DND-41 (cell line): ENCODE measurements at regions not wholly inside any gene's neighbourhood (a gene's known extent, or its start where the extent isn't known, plus 50 kb on each side); places are given as distances from the start of the nearest gene placed in this dataset.

ENCODE experiments used
- ATAC-seq: fragments of 200-7000 bp; cut with Tn5 transposase; 3 replicates; pipeline ENCODE4 v1.9.1; 2021; ENCODE audit warnings: low read depth; ENCODE audit not compliant: insufficient read depth
- DNase-seq: peaks from one replicate; pipeline ENCODE4 v3.0.0-alpha.2; 2020
- H2AFZ ChIP-seq: 2 replicates; pipeline ENCODE4 v1.6.0; 2012; ENCODE audit warnings: low read depth, low read length
- H3K27ac ChIP-seq: 2 replicates; pipeline ENCODE4 v1.5.1; 2012; ENCODE audit warnings: low read length, inconsistent platforms
- H3K27me3 ChIP-seq: fragments of 200-600 bp; sonication (generic); 2 replicates; pipeline ENCODE4 v1.6.0; 2012; ENCODE audit warnings: low read length, mild to moderate bottlenecking, inconsistent platforms; ENCODE audit not compliant: insufficient read depth, poor library complexity
- H3K36me3 ChIP-seq: 2 replicates; pipeline ENCODE4 v1.5.1; 2012; ENCODE audit warnings: low read length, inconsistent platforms; ENCODE audit not compliant: insufficient read depth
- H3K4me1 ChIP-seq: 2 replicates; pipeline ENCODE4 v1.5.1; 2012; ENCODE audit warnings: mild to moderate bottlenecking, low read length; ENCODE audit not compliant: insufficient read depth
- H3K4me2 ChIP-seq: 2 replicates; pipeline ENCODE4 v1.6.0; 2012; ENCODE audit warnings: mild to moderate bottlenecking, moderate library complexity, low read length, inconsistent platforms; ENCODE audit not compliant: insufficient read depth
- H3K4me3 ChIP-seq, 2 experiments: fragments of 200-600 bp in 1 of 2; shearing (Covaris generic) in 1 of 2; 2 replicates each; pipeline ENCODE4 v1.5.1; 2012 to 2016; ENCODE audit warnings: inconsistent platforms in 2 of 2, low read length in 2 of 2, mild to moderate bottlenecking in 2 of 2, low read depth in 1 of 2, moderate library complexity in 1 of 2
- H3K79me2 ChIP-seq: 2 replicates; pipeline ENCODE4 v1.6.0; 2012; ENCODE audit warnings: low read length, inconsistent platforms; ENCODE audit not compliant: insufficient read depth
- H3K9ac ChIP-seq: 2 replicates; pipeline ENCODE4 v1.6.0; 2012; ENCODE audit warnings: low read depth, mild to moderate bottlenecking, inconsistent platforms, low read length, moderate library complexity
- H3K9me3 ChIP-seq: 2 replicates; pipeline ENCODE4 v1.5.1; 2012; ENCODE audit warnings: low read length, moderate library complexity, mild to moderate bottlenecking, inconsistent platforms; ENCODE audit not compliant: insufficient read depth, severe bottlenecking
- H4K20me1 ChIP-seq: 2 replicates; pipeline ENCODE4 v1.6.0; 2012; ENCODE audit warnings: low read length; ENCODE audit not compliant: insufficient read depth
- EZH2 ChIP-seq: IDR thresholded peaks from 3 replicates; pipeline ENCODE4 v1.6.1; 2012; ENCODE audit warnings: borderline replicate concordance, low read depth, mild to moderate bottlenecking, moderate library complexity, low read length, inconsistent platforms; ENCODE audit not compliant: severe bottlenecking
- TF ChIP-seq, protein P1 (sequence below): IDR thresholded peaks from 2 replicates; pipeline ENCODE4 v1.5.1; 2012; ENCODE audit warnings: borderline replicate concordance, low read length, moderate library complexity, mild to moderate bottlenecking; ENCODE audit not compliant: poor library complexity, severe bottlenecking; ENCODE audit errors: extremely low read depth

DNA sequence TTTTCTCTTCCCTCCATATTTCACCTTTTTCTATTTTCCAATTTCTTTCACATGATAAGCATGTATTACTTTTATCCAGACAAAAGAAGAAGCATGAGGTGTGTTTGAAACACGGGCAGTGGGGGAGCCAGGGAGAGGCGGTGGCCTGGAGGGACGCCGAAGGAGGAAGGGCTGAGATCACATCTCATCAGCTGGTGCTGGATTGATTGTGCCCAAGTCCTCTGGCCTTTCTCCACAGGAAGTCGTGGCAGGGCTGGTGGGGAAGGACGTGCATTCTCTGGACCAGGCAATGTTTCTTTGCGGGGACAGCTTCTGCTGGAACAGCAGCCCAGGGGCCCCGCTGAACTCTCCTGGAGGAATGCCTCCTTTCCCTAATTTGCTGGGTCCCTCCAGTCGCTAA is 82.9 kb downstream of the MIAT start:
- ATAC-seq (no peak), DNase-seq (no peak)
- Histone ChIP-seq H2AFZ (no peak overlapping the region), H3K36me3 (peaks cover 10% of the 10 kb centered on the region), H4K20me1 (peaks cover 3% of the 10 kb centered on the region), H3K4me2 (no peak overlapping the region), H3K4me1 (no peaks in the 10 kb centered on the region), H3K4me3 (no peak overlapping the region), H3K27ac (no peak overlapping the region), H3K9ac (no peak overlapping the region), H3K79me2 (no peaks in the 10 kb centered on the region), H3K27me3 (no peaks in the 10 kb centered on the region), H3K9me3 (no peaks in the 10 kb centered on the region)
- no peak for TF ChIP-seq EZH2
- TF ChIP-seq, protein P1, sequence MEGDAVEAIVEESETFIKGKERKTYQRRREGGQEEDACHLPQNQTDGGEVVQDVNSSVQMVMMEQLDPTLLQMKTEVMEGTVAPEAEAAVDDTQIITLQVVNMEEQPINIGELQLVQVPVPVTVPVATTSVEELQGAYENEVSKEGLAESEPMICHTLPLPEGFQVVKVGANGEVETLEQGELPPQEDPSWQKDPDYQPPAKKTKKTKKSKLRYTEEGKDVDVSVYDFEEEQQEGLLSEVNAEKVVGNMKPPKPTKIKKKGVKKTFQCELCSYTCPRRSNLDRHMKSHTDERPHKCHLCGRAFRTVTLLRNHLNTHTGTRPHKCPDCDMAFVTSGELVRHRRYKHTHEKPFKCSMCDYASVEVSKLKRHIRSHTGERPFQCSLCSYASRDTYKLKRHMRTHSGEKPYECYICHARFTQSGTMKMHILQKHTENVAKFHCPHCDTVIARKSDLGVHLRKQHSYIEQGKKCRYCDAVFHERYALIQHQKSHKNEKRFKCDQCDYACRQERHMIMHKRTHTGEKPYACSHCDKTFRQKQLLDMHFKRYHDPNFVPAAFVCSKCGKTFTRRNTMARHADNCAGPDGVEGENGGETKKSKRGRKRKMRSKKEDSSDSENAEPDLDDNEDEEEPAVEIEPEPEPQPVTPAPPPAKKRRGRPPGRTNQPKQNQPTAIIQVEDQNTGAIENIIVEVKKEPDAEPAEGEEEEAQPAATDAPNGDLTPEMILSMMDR = no peak

DNA sequence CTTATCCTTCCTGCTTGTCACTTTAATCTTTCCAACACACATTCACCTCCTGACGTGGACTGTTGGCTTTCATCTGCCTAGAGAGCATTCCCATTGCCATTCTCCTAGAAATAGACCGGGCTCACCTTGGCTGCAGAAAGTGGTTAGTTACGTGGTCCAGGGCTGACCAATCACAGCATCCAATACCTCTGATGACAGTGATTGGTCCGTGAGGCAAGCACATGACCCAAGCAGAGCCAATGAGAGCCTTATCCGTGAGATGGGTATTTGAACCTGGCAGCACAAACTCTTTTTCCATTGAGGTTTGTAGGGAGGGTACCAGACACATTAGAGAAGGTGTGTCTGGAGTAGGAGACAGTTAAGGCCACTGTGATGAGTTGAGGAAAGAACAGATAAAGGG is 85.8 kb downstream of the MIAT start:
- Histone ChIP-seq H4K20me1 (peaks cover 3% of the 10 kb centered on the region), H3K79me2 (no peaks in the 10 kb centered on the region), H3K4me1 (no peaks in the 10 kb centered on the region), H3K9me3 (no peaks in the 10 kb centered on the region), H3K36me3 (peaks cover 10% of the 10 kb centered on the region), H3K27ac (no peak overlapping the region), H3K4me2 (no peak overlapping the region), H3K27me3 (no peaks in the 10 kb centered on the region), H3K4me3 (no peak overlapping the region), H3K9ac (no peak overlapping the region), H2AFZ (no peak overlapping the region)
- no peak for ATAC-seq
- DNase-seq = no peak
- no peak for TF ChIP-seq EZH2
- TF ChIP-seq, protein P1 = no peak

DNA sequence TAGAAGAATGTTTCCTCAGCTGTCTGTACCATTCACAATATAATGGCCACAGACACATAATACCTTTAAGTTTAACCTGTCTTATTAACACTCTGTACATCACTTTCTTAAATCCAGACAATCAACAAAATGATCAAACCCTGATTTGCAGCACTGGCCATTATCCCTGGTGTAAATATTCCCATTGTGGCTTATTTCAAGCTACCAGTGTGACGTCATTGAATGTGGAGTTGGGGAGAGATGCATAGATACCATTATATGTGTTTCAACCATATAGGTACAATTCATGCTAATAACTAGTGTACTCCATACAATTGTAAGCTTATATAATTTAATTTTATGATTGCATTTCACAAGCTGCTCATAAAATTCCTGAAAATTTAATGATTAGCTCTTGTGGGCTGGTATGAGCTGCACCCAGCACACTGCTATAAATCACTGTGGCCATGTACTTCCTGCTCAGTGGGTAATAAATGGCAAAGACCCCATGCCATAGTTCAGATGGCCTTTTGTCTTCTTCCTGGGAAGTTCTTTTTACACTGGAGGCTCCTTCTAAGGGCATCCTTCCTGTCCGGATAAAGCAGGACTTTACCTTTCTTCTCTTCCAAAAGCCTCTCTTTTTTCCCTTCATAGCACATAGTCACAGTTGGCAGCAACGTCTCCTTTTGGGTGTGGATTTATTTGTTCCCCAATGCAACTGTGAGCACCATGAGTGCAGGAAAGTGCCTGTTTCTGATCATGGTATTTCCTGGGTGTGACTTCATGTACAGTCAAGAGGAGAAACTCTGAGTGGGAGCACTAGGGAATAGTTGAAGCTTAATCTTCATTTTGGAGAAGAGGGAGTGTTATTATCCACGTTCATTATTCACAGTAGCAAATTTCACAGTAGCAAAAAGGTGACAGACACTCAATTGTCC is 87.8 kb downstream of the MIAT start:
- peaks cover 3% of the 10 kb centered on the region for H4K20me1 ChIP-seq
- ATAC-seq (no peak), DNase-seq (no peak)
- H2AFZ ChIP-seq = no peak overlapping the region
- TF ChIP-seq, protein P1 = no peak
- TF ChIP-seq EZH2 = no peak
- no peaks in the 10 kb centered on the region for H3K9me3 ChIP-seq
- H3K9ac ChIP-seq = no peak overlapping the region
- no peak overlapping the region for H3K4me3 ChIP-seq
- no peaks in the 10 kb centered on the region for H3K4me1 ChIP-seq
- no peaks in the 10 kb centered on the region for H3K27me3 ChIP-seq
- H3K27ac ChIP-seq = no peak overlapping the region
- H3K79me2 ChIP-seq = no peaks in the 10 kb centered on the region
- H3K4me2 ChIP-seq = no peak overlapping the region
- H3K36me3 ChIP-seq = peaks cover 10% of the 10 kb centered on the region
